Neural cell (in vitro differentiated cells): ENCODE measurements at regions not wholly inside any gene's neighbourhood (a gene's known extent, or its start where the extent isn't known, plus 50 kb on each side); places are given as distances from the start of the nearest gene placed in this dataset.

Experiments
- H2AFZ ChIP-seq: fragments of 200-600, 300-800 bp; sonication (generic), shearing (Covaris generic); 2 replicates; pipeline ENCODE4 v1.6.0; 2014; ENCODE audit warnings: low read depth, mild to moderate bottlenecking, antibody characterized with exemption, low read length, moderate library complexity
- H3F3A ChIP-seq: fragments of 200-600 bp; shearing (Covaris generic); 2 replicates; pipeline ENCODE4 v1.6.1; 2016; ENCODE audit warnings: mild to moderate bottlenecking, moderate library complexity, mixed read lengths, antibody characterized with exemption, low read length; ENCODE audit not compliant: insufficient read depth, poor library complexity, severe bottlenecking
- H3K27ac ChIP-seq: fragments of 200-600, 300-800 bp; sonication (generic), shearing (Covaris generic); 2 replicates; pipeline ENCODE4 v1.5.1; 2014; ENCODE audit warnings: mild to moderate bottlenecking, low read length, moderate library complexity
- H3K27me3 ChIP-seq: fragments of 300-800, 200-600 bp; sonication (generic), shearing (Covaris generic); 2 replicates; pipeline ENCODE4 v1.6.0; 2014; ENCODE audit warnings: mild to moderate bottlenecking, low read depth, low read length, moderate library complexity; ENCODE audit not compliant: insufficient read depth
- H3K36me3 ChIP-seq: fragments of 300-800, 200-600 bp; sonication (generic), shearing (Covaris generic); 2 replicates; pipeline ENCODE4 v1.5.1; 2014; ENCODE audit warnings: mild to moderate bottlenecking, antibody characterized with exemption, low read length, moderate library complexity; ENCODE audit not compliant: insufficient read depth
- H3K4me2 ChIP-seq: fragments of 300-800, 200-600 bp; sonication (generic), shearing (Covaris generic); 2 replicates; pipeline ENCODE4 v1.6.0; 2014; ENCODE audit warnings: mild to moderate bottlenecking, low read length
- H3K4me3 ChIP-seq: fragments of 300-800, 200-600 bp; sonication (generic), shearing (Covaris generic); 2 replicates; pipeline ENCODE4 v1.5.1; 2014; ENCODE audit warnings: mild to moderate bottlenecking, low read length, moderate library complexity
- H3K79me2 ChIP-seq: fragments of 200-600 bp; shearing (Covaris generic); replicated peaks from 2 replicates; pipeline ENCODE4 v1.6.0; 2014; ENCODE audit warnings: mild to moderate bottlenecking, low read length, moderate library complexity; ENCODE audit not compliant: insufficient read depth
- H3K9ac ChIP-seq: fragments of 300-800, 200-600 bp; sonication (generic), shearing (Covaris generic); 2 replicates; pipeline ENCODE4 v1.6.1; 2016; ENCODE audit warnings: mild to moderate bottlenecking, low read length, mixed read lengths
- H3K9me2 ChIP-seq: fragments of 200-600 bp; shearing (Covaris generic); 2 replicates; pipeline ENCODE4 v1.6.1; 2016; ENCODE audit warnings: mild to moderate bottlenecking, low read length, mixed read lengths; ENCODE audit not compliant: insufficient read depth
- H3K9me3 ChIP-seq: fragments of 200-600, 300-800 bp; sonication (generic), shearing (Covaris generic); 2 replicates; pipeline ENCODE4 v1.6.1; 2016; ENCODE audit warnings: mild to moderate bottlenecking, mixed run types, low read length, moderate library complexity, mixed read lengths
- H4K20me1 ChIP-seq: fragments of 200-600 bp; shearing (Covaris generic); 2 replicates; pipeline ENCODE4 v1.6.1; 2016; ENCODE audit warnings: mild to moderate bottlenecking, mixed run types; ENCODE audit not compliant: insufficient read depth
- CTCF ChIP-seq: fragments of 450-650 bp; IDR thresholded peaks from 2 replicates; pipeline ENCODE4 v1.5.1; 2014; ENCODE audit warnings: antibody characterized with exemption, mild to moderate bottlenecking, moderate library complexity; ENCODE audit not compliant: poor library complexity, severe bottlenecking
- EP300 ChIP-seq: fragments of 450-650 bp; conservative IDR thresholded peaks from 2 replicates; pipeline ENCODE4 v1.6.1; 2014; ENCODE audit warnings: antibody characterized with exemption, mild to moderate bottlenecking, moderate library complexity; ENCODE audit not compliant: poor library complexity, severe bottlenecking
- EZH2 ChIP-seq: fragments of 200-600, 300-800 bp; shearing (Covaris generic), sonication (generic); IDR thresholded peaks from 2 replicates; pipeline ENCODE4 v1.6.1; 2014; ENCODE audit warnings: antibody characterized with exemption, low read length, borderline replicate concordance, mild to moderate bottlenecking; ENCODE audit not compliant: insufficient read depth, poor library complexity, severe bottlenecking
- MXI1 ChIP-seq: fragments of 450-650 bp; conservative IDR thresholded peaks from 2 replicates; pipeline ENCODE4 v1.6.1; 2014; ENCODE audit warnings: antibody characterized with exemption, mild to moderate bottlenecking; ENCODE audit not compliant: poor library complexity, severe bottlenecking
- POLR2AphosphoS5 ChIP-seq: IDR thresholded peaks from 2 replicates; pipeline ENCODE4 v1.6.1; 2012
- RAD21 ChIP-seq: fragments of 450-650 bp; conservative IDR thresholded peaks from 2 replicates; pipeline ENCODE4 v1.6.1; 2014; ENCODE audit warnings: antibody characterized with exemption, mild to moderate bottlenecking, moderate library complexity
- SMC3 ChIP-seq: fragments of 450-650 bp; conservative IDR thresholded peaks from 2 replicates; pipeline ENCODE4 v1.6.1; 2014; ENCODE audit warnings: antibody characterized with exemption, mild to moderate bottlenecking, moderate library complexity; ENCODE audit not compliant: poor library complexity
- TAF1 ChIP-seq: IDR thresholded peaks from 2 replicates; pipeline ENCODE4 v1.6.1; 2012; ENCODE audit warnings: low read depth
- TF ChIP-seq, protein P1 (sequence below): IDR thresholded peaks from 2 replicates; pipeline ENCODE4 v1.6.1; 2012; ENCODE audit warnings: borderline replicate concordance

- H3K9me3 ChIP-seq, result no peaks in the 10 kb centered on the region
- H3K4me3 ChIP-seq, result no peak overlapping the region
- H3K27ac ChIP-seq, result no peak overlapping the region
- no peak overlapping the region for H3K9ac ChIP-seq
- TF ChIP-seq EZH2 (no peak), EP300 (no peak), RAD21 (no peak), CTCF (no peak), SMC3 (no peak), POLR2AphosphoS5 (no peak)
- TF ChIP-seq, protein P1, sequence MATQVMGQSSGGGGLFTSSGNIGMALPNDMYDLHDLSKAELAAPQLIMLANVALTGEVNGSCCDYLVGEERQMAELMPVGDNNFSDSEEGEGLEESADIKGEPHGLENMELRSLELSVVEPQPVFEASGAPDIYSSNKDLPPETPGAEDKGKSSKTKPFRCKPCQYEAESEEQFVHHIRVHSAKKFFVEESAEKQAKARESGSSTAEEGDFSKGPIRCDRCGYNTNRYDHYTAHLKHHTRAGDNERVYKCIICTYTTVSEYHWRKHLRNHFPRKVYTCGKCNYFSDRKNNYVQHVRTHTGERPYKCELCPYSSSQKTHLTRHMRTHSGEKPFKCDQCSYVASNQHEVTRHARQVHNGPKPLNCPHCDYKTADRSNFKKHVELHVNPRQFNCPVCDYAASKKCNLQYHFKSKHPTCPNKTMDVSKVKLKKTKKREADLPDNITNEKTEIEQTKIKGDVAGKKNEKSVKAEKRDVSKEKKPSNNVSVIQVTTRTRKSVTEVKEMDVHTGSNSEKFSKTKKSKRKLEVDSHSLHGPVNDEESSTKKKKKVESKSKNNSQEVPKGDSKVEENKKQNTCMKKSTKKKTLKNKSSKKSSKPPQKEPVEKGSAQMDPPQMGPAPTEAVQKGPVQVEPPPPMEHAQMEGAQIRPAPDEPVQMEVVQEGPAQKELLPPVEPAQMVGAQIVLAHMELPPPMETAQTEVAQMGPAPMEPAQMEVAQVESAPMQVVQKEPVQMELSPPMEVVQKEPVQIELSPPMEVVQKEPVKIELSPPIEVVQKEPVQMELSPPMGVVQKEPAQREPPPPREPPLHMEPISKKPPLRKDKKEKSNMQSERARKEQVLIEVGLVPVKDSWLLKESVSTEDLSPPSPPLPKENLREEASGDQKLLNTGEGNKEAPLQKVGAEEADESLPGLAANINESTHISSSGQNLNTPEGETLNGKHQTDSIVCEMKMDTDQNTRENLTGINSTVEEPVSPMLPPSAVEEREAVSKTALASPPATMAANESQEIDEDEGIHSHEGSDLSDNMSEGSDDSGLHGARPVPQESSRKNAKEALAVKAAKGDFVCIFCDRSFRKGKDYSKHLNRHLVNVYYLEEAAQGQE, result no peak
- no peak overlapping the region for H2AFZ ChIP-seq
- H3K9me2 ChIP-seq, result no peaks in the 10 kb centered on the region
- no peak overlapping the region for H3K4me2 ChIP-seq
- no peaks in the 10 kb centered on the region for H4K20me1 ChIP-seq
- no peaks in the 10 kb centered on the region for H3K36me3 ChIP-seq
- H3F3A ChIP-seq, result no peaks in the 10 kb centered on the region
- H3K27me3 ChIP-seq, result no peaks in the 10 kb centered on the region
- H3K79me2 ChIP-seq, result no peaks in the 10 kb centered on the region
Observed at GRCh38 chr10:130993612-130994011, 317.9 kb downstream of the TCERG1L start.

DNA sequence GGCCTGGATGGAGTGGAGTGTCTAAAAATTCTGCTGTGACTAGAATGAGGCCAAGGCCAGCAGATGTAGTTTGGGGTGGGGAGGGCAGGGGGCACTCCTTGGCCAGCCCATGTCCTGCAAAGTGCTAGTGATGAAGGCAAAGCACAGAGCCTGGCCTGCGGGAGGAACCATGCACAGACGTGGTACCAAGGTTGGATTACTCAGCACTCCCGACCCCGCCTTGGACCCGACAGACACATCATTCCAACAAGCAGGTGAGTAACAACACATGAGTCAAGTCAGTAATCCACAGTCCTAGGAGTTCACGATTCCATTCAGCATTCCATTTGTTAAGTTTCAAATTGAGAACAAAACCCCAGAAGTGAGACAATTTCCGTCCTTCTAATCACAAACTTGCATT is 317.3 kb downstream of the TCERG1L start:
- Histone ChIP-seq H3F3A (no peaks in the 10 kb centered on the region), H3K9me2 (no peaks in the 10 kb centered on the region), H3K79me2 (no peaks in the 10 kb centered on the region), H3K27me3 (no peaks in the 10 kb centered on the region), H2AFZ (no peak overlapping the region), H3K4me2 (no peak overlapping the region), H3K36me3 (no peaks in the 10 kb centered on the region), H3K4me3 (no peak overlapping the region), H4K20me1 (no peaks in the 10 kb centered on the region), H3K9ac (no peak overlapping the region), H3K27ac (no peak overlapping the region), H3K9me3 (no peaks in the 10 kb centered on the region)
- no peak for TF ChIP-seq MXI1
- TF ChIP-seq TAF1, result no peak

- Histone ChIP-seq H3K4me2 (no peak overlapping the region), H3K9ac (no peak overlapping the region), H4K20me1 (no peaks in the 10 kb centered on the region), H3K9me2 (no peaks in the 10 kb centered on the region), H3K79me2 (no peaks in the 10 kb centered on the region), H3K36me3 (no peaks in the 10 kb centered on the region), H3K27me3 (no peaks in the 10 kb centered on the region), H3K9me3 (no peaks in the 10 kb centered on the region), H2AFZ (no peak overlapping the region), H3F3A (no peaks in the 10 kb centered on the region), H3K4me3 (no peak overlapping the region), H3K27ac (no peak overlapping the region)
- TF ChIP-seq, protein P1, result no peak
- TF ChIP-seq EZH2 (no peak), CTCF (no peak), POLR2AphosphoS5 (no peak), SMC3 (no peak), TAF1 (no peak), EP300 (no peak), RAD21 (no peak), MXI1 (no peak)
Observed at GRCh38 chr10:130994845-130995244, 316.7 kb downstream of the TCERG1L start.
